ENCODE measurements at regions not wholly inside any gene's neighbourhood (a gene's known extent, or its start where the extent isn't known, plus 50 kb on each side); places are given as distances from the start of the nearest gene placed in this dataset.

DNA sequence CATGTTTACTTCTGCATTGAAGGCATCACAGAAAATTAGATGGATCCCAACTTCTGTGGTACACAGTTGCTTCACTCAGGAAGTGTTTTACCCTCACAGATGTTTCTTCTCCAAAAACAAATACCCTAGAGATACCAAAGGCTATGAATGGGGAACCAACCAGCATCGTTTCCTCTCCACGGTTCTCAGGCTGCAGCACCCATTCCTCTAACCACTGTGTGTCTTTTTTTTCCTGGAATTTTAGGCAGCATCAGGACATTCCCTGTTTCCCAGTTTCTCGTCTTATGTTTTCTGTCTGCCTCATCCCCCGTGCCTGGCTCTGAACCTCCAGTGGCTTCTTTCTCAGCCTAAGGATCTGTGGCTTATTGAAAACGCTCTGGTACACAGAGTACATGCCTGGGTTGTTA, 72.0 kb upstream of the TBX5 start:
- TF ChIP-seq POLR2AphosphoS5 (IDR thresholded peaks at IDR 0.05) (no peak), CTCF (IDR thresholded peaks at IDR 0.05) (no peak)
